Neural cell (in vitro differentiated cells): ENCODE measurements at regions not wholly inside any gene's neighbourhood (a gene's known extent, or its start where the extent isn't known, plus 50 kb on each side); places are given as distances from the start of the nearest gene placed in this dataset.

Experiments used
- H2AFZ ChIP-seq: fragments of 200-600, 300-800 bp; sonication (generic), shearing (Covaris generic); 2 replicates; pipeline ENCODE4 v1.6.0; 2014; ENCODE audit warnings: low read depth, mild to moderate bottlenecking, antibody characterized with exemption, low read length, moderate library complexity
- H3F3A ChIP-seq: fragments of 200-600 bp; shearing (Covaris generic); 2 replicates; pipeline ENCODE4 v1.6.1; 2016; ENCODE audit warnings: mild to moderate bottlenecking, moderate library complexity, mixed read lengths, antibody characterized with exemption, low read length; ENCODE audit not compliant: insufficient read depth, poor library complexity, severe bottlenecking
- H3K27ac ChIP-seq: fragments of 200-600, 300-800 bp; sonication (generic), shearing (Covaris generic); 2 replicates; pipeline ENCODE4 v1.5.1; 2014; ENCODE audit warnings: mild to moderate bottlenecking, low read length, moderate library complexity
- H3K27me3 ChIP-seq: fragments of 300-800, 200-600 bp; sonication (generic), shearing (Covaris generic); 2 replicates; pipeline ENCODE4 v1.6.0; 2014; ENCODE audit warnings: mild to moderate bottlenecking, low read depth, low read length, moderate library complexity; ENCODE audit not compliant: insufficient read depth
- H3K36me3 ChIP-seq: fragments of 300-800, 200-600 bp; sonication (generic), shearing (Covaris generic); 2 replicates; pipeline ENCODE4 v1.5.1; 2014; ENCODE audit warnings: mild to moderate bottlenecking, antibody characterized with exemption, low read length, moderate library complexity; ENCODE audit not compliant: insufficient read depth
- H3K4me2 ChIP-seq: fragments of 300-800, 200-600 bp; sonication (generic), shearing (Covaris generic); 2 replicates; pipeline ENCODE4 v1.6.0; 2014; ENCODE audit warnings: mild to moderate bottlenecking, low read length
- H3K4me3 ChIP-seq: fragments of 300-800, 200-600 bp; sonication (generic), shearing (Covaris generic); 2 replicates; pipeline ENCODE4 v1.5.1; 2014; ENCODE audit warnings: mild to moderate bottlenecking, low read length, moderate library complexity
- H3K79me2 ChIP-seq: fragments of 200-600 bp; shearing (Covaris generic); replicated peaks from 2 replicates; pipeline ENCODE4 v1.6.0; 2014; ENCODE audit warnings: mild to moderate bottlenecking, low read length, moderate library complexity; ENCODE audit not compliant: insufficient read depth
- H3K9ac ChIP-seq: fragments of 300-800, 200-600 bp; sonication (generic), shearing (Covaris generic); 2 replicates; pipeline ENCODE4 v1.6.1; 2016; ENCODE audit warnings: mild to moderate bottlenecking, low read length, mixed read lengths
- H3K9me2 ChIP-seq: fragments of 200-600 bp; shearing (Covaris generic); 2 replicates; pipeline ENCODE4 v1.6.1; 2016; ENCODE audit warnings: mild to moderate bottlenecking, low read length, mixed read lengths; ENCODE audit not compliant: insufficient read depth
- H3K9me3 ChIP-seq: fragments of 200-600, 300-800 bp; sonication (generic), shearing (Covaris generic); 2 replicates; pipeline ENCODE4 v1.6.1; 2016; ENCODE audit warnings: mild to moderate bottlenecking, mixed run types, low read length, moderate library complexity, mixed read lengths
- H4K20me1 ChIP-seq: fragments of 200-600 bp; shearing (Covaris generic); 2 replicates; pipeline ENCODE4 v1.6.1; 2016; ENCODE audit warnings: mild to moderate bottlenecking, mixed run types; ENCODE audit not compliant: insufficient read depth
- CTCF ChIP-seq: fragments of 450-650 bp; IDR thresholded peaks from 2 replicates; pipeline ENCODE4 v1.5.1; 2014; ENCODE audit warnings: antibody characterized with exemption, mild to moderate bottlenecking, moderate library complexity; ENCODE audit not compliant: poor library complexity, severe bottlenecking
- EP300 ChIP-seq: fragments of 450-650 bp; conservative IDR thresholded peaks from 2 replicates; pipeline ENCODE4 v1.6.1; 2014; ENCODE audit warnings: antibody characterized with exemption, mild to moderate bottlenecking, moderate library complexity; ENCODE audit not compliant: poor library complexity, severe bottlenecking
- EZH2 ChIP-seq: fragments of 200-600, 300-800 bp; shearing (Covaris generic), sonication (generic); IDR thresholded peaks from 2 replicates; pipeline ENCODE4 v1.6.1; 2014; ENCODE audit warnings: antibody characterized with exemption, low read length, borderline replicate concordance, mild to moderate bottlenecking; ENCODE audit not compliant: insufficient read depth, poor library complexity, severe bottlenecking
- MXI1 ChIP-seq: fragments of 450-650 bp; conservative IDR thresholded peaks from 2 replicates; pipeline ENCODE4 v1.6.1; 2014; ENCODE audit warnings: antibody characterized with exemption, mild to moderate bottlenecking; ENCODE audit not compliant: poor library complexity, severe bottlenecking
- POLR2AphosphoS5 ChIP-seq: IDR thresholded peaks from 2 replicates; pipeline ENCODE4 v1.6.1; 2012
- RAD21 ChIP-seq: fragments of 450-650 bp; conservative IDR thresholded peaks from 2 replicates; pipeline ENCODE4 v1.6.1; 2014; ENCODE audit warnings: antibody characterized with exemption, mild to moderate bottlenecking, moderate library complexity
- REST ChIP-seq: IDR thresholded peaks from 2 replicates; pipeline ENCODE4 v1.6.1; 2012; ENCODE audit warnings: borderline replicate concordance
- SMC3 ChIP-seq: fragments of 450-650 bp; conservative IDR thresholded peaks from 2 replicates; pipeline ENCODE4 v1.6.1; 2014; ENCODE audit warnings: antibody characterized with exemption, mild to moderate bottlenecking, moderate library complexity; ENCODE audit not compliant: poor library complexity
- TAF1 ChIP-seq: IDR thresholded peaks from 2 replicates; pipeline ENCODE4 v1.6.1; 2012; ENCODE audit warnings: low read depth

DNA sequence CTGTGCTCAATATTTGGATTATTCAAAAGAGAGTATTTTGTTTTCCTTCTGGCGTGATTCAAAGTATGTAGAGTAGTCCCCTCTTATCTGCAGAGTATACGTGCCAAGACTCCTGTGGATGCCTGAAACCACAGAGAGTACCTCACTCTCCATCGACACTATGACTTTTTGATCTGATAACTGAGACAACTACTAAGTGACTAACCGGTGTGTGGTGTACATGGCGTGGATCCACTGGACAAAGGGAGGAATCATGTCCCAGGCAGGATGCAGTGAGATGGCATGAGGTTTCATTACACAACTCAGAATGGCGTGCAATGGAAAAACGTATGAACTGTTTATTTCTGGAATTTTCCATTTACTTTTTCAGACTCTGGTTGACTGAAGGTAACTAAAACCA is 112.2 kb upstream of the PDE7B start:
- H3K4me3 ChIP-seq = no peak overlapping the region
- H3K9ac ChIP-seq = no peak overlapping the region
- no peak overlapping the region for H2AFZ ChIP-seq
- TF ChIP-seq RAD21 = no peak
- TF ChIP-seq SMC3 = no peak
- TF ChIP-seq EZH2 = no peak
- H3K9me3 ChIP-seq = no peaks in the 10 kb centered on the region
- H3K79me2 ChIP-seq = no peaks in the 10 kb centered on the region
- no peak overlapping the region for H3K4me2 ChIP-seq
- H3K36me3 ChIP-seq = no peaks in the 10 kb centered on the region
- H4K20me1 ChIP-seq = no peaks in the 10 kb centered on the region
- no peaks in the 10 kb centered on the region for H3K27me3 ChIP-seq
- H3F3A ChIP-seq = no peaks in the 10 kb centered on the region
- no peaks in the 10 kb centered on the region for H3K9me2 ChIP-seq
- no peak overlapping the region for H3K27ac ChIP-seq

- no peak overlapping the region for H3K27ac ChIP-seq
- no peaks in the 10 kb centered on the region for H3K27me3 ChIP-seq
- H3K9me3 ChIP-seq = no peaks in the 10 kb centered on the region
- no peaks in the 10 kb centered on the region for H3K36me3 ChIP-seq
- TF ChIP-seq EZH2 (no peak), REST (no peak), RAD21 (no peak), TAF1 (no peak), POLR2AphosphoS5 (no peak), EP300 (no peak), SMC3 (no peak), CTCF (no peak), MXI1 (no peak)
- no peak overlapping the region for H3K4me3 ChIP-seq
- no peak overlapping the region for H2AFZ ChIP-seq
- H3K79me2 ChIP-seq = no peaks in the 10 kb centered on the region
- H4K20me1 ChIP-seq = no peaks in the 10 kb centered on the region
- H3K4me2 ChIP-seq = no peak overlapping the region
- no peaks in the 10 kb centered on the region for H3F3A ChIP-seq
- H3K9ac ChIP-seq = no peak overlapping the region
- no peaks in the 10 kb centered on the region for H3K9me2 ChIP-seq
These were observed 110.9 kb upstream of the PDE7B start for GRCh38 chr6:135740580-135740979.

- Histone ChIP-seq H3F3A (no peaks in the 10 kb centered on the region), H2AFZ (no peak overlapping the region), H3K4me2 (no peak overlapping the region), H3K36me3 (no peaks in the 10 kb centered on the region), H3K27me3 (no peaks in the 10 kb centered on the region), H3K27ac (no peak overlapping the region), H3K9me3 (no peaks in the 10 kb centered on the region), H3K9me2 (no peaks in the 10 kb centered on the region), H3K79me2 (no peaks in the 10 kb centered on the region), H3K4me3 (no peak overlapping the region), H4K20me1 (no peaks in the 10 kb centered on the region), H3K9ac (no peak overlapping the region)
- no peak for TF ChIP-seq TAF1
- no peak for TF ChIP-seq EZH2
- no peak for TF ChIP-seq EP300
- TF ChIP-seq RAD21 = no peak
These were observed 108.0 kb upstream of the PDE7B start for GRCh38 chr6:135743476-135743875.
